ENCODE measurements at regions not wholly inside any gene's neighbourhood (a gene's known extent, or its start where the extent isn't known, plus 50 kb on each side); places are given as distances from the start of the nearest gene placed in this dataset.
A peak's percentile ranks its signal among the peaks of the same experiment; 100 is the strongest.

- DNase-seq (ENCODE audit: low spot score): no peak
These were observed 493.1 kb downstream of the ANKRD50 start for GRCh38 chr4:124219389-124219788.

GRCh38 chr4:124224256-124224655, 488.3 kb downstream of the ANKRD50 start:
- DNase-seq (ENCODE audit: low spot score): no peak

GRCh38 chr4:124227981-124228380, 484.6 kb downstream of the ANKRD50 start:
- DNase-seq (ENCODE audit: low spot score): no peak

GRCh38 chr4:124230268-124230667, 482.3 kb downstream of the ANKRD50 start:
- no peak for DNase-seq (ENCODE audit: low spot score)

- DNase-seq (ENCODE audit: low spot score): no peak
These were observed 477.8 kb downstream of the ANKRD50 start for GRCh38 chr4:124234771-124235170.

GRCh38 chr4:124243671-124244366, 468.7 kb downstream of the ANKRD50 start:
- no peak for DNase-seq (ENCODE audit: low spot score)

GRCh38 chr4:124253080-124253479, 459.5 kb downstream of the ANKRD50 start:
- DNase-seq (ENCODE audit: low spot score): no peak

GRCh38 chr4:124262211-124263179, 450.0 kb downstream of the ANKRD50 start:
- DNase-seq (ENCODE audit: low spot score): peak; percentile 76

- no peak for DNase-seq (ENCODE audit: low spot score)
These were observed 446.8 kb downstream of the ANKRD50 start for GRCh38 chr4:124265701-124266100.

- no peak for DNase-seq (ENCODE audit: low spot score)
These were observed 445.8 kb downstream of the ANKRD50 start for GRCh38 chr4:124266721-124267120.

GRCh38 chr4:124276461-124276860, 436.1 kb downstream of the ANKRD50 start:
- DNase-seq (ENCODE audit: low spot score): no peak

GRCh38 chr4:124277691-124278090, 434.8 kb downstream of the ANKRD50 start:
- no peak for DNase-seq (ENCODE audit: low spot score)

GRCh38 chr4:124278477-124278876, 434.1 kb downstream of the ANKRD50 start:
- no peak for DNase-seq (ENCODE audit: low spot score)

- DNase-seq (ENCODE audit: low spot score): no peak
These were observed 432.8 kb downstream of the ANKRD50 start for GRCh38 chr4:124279741-124280140.

GRCh38 chr4:124282301-124282898, 430.1 kb downstream of the ANKRD50 start:
- DNase-seq (ENCODE audit: low spot score): no peak

- no peak for DNase-seq (ENCODE audit: low spot score)
These were observed 423.6 kb downstream of the ANKRD50 start for GRCh38 chr4:124288706-124289486.

GRCh38 chr4:124290678-124291077, 421.9 kb downstream of the ANKRD50 start:
- no peak for DNase-seq (ENCODE audit: low spot score)

- no peak for DNase-seq (ENCODE audit: low spot score)
These were observed 417.1 kb downstream of the ANKRD50 start for GRCh38 chr4:124295413-124295812.

- DNase-seq (ENCODE audit: low spot score): no peak
These were observed 407.6 kb downstream of the ANKRD50 start for GRCh38 chr4:124304941-124305340.

GRCh38 chr4:124306352-124306751, 406.2 kb downstream of the ANKRD50 start:
- no peak for DNase-seq (ENCODE audit: low spot score)

GRCh38 chr4:124307143-124307542, 405.4 kb downstream of the ANKRD50 start:
- DNase-seq (ENCODE audit: low spot score): no peak

- DNase-seq (ENCODE audit: low spot score): no peak
These were observed 394.2 kb downstream of the ANKRD50 start for GRCh38 chr4:124318292-124318691.
